ENCODE measurements at regions not wholly inside any gene's neighbourhood (a gene's known extent, or its start where the extent isn't known, plus 50 kb on each side); places are given as distances from the start of the nearest gene placed in this dataset.

DNA sequence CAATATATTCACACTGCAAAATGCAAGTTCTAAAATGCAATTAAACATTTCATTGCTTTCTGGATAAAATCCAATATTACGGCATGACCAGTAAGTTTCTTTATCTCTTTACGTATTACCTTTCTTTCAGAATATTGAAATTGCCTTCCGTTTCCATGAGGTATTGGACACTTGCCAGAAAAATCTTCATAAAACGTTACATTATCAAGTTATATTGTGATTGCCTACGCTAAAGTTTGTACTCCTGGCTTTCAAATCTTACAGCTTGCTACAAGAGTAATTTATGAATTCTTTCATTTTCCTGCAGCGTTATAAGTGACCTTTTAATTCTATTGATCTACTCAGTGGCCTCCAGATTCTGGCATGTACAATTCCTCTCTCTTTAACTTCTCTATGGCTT is 1349.3 kb downstream of the OTOL1 start:
- no peak overlapping the region for H3K4me3 ChIP-seq (ENCODE audit: low read length)

DNA sequence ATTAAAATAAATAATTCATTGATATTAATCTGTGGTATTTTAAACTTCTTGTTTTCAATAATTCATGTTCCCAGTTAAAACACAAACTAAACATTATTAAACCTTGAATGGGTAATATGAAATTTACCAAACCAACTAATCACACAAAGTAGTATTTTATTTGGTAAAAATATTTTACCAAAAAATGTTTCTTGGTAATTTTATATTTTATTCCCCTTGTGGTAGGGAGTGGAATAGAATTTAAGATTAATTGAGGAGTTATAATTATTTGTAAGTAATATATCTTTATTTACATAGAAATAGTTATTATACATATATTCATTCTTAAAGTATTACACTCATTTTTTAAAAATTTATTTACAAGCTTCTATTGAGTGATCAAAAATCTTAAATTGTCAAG is 1350.9 kb downstream of the OTOL1 start:
- H3K9ac ChIP-seq (ENCODE audit: low read depth, low read length): no peak overlapping the region

More for the DNA sequence above, 1349.3 kb downstream of the OTOL1 start:
- Histone ChIP-seq H3K9ac (ENCODE audit: low read depth, low read length) (no peak overlapping the region), H3K9me3 (ENCODE audit: insufficient read depth, low read depth, low read length) (no peaks in the 10 kb centered on the region), H3K4me1 (ENCODE audit: insufficient read depth, low read length) (no peaks in the 10 kb centered on the region), H3K27me3 (ENCODE audit: insufficient read depth, low read length) (no peaks in the 10 kb centered on the region), H3K27ac (ENCODE audit: low read depth, low read length) (no peak overlapping the region), H3K36me3 (ENCODE audit: insufficient read depth, low read length) (no peaks in the 10 kb centered on the region)
- 94% methylated on average over 6 of the region's 6 CpGs for WGBS

GRCh38 chr3:162863579-162863978 is 1367.0 kb downstream of the OTOL1 start:
- Histone ChIP-seq H3K27ac (ENCODE audit: low read depth, low read length) (no peak overlapping the region), H3K4me3 (ENCODE audit: low read length) (no peak overlapping the region), H3K9me3 (ENCODE audit: insufficient read depth, low read depth, low read length) (peaks cover 13% of the 10 kb centered on the region), H3K4me1 (ENCODE audit: insufficient read depth, low read length) (no peaks in the 10 kb centered on the region), H3K9ac (ENCODE audit: low read depth, low read length) (no peak overlapping the region), H3K36me3 (ENCODE audit: insufficient read depth, low read length) (no peaks in the 10 kb centered on the region), H3K27me3 (ENCODE audit: insufficient read depth, low read length) (no peaks in the 10 kb centered on the region)
- WGBS: no CpG with 5 or more reads among the region's 1 CpG

More for the DNA sequence above, 1350.9 kb downstream of the OTOL1 start:
- Histone ChIP-seq H3K9me3 (ENCODE audit: insufficient read depth, low read depth, low read length) (no peaks in the 10 kb centered on the region), H3K27me3 (ENCODE audit: insufficient read depth, low read length) (no peaks in the 10 kb centered on the region), H3K36me3 (ENCODE audit: insufficient read depth, low read length) (no peaks in the 10 kb centered on the region), H3K27ac (ENCODE audit: low read depth, low read length) (no peak overlapping the region), H3K4me1 (ENCODE audit: insufficient read depth, low read length) (no peaks in the 10 kb centered on the region), H3K4me3 (ENCODE audit: low read length) (no peak overlapping the region)

- WGBS: no CpG with 5 or more reads among the region's 1 CpG
- H3K4me3 ChIP-seq (ENCODE audit: low read length): no peak overlapping the region
- H3K9ac ChIP-seq (ENCODE audit: low read depth, low read length): no peak overlapping the region
Observed at GRCh38 chr3:162865466-162865865, 1368.9 kb downstream of the OTOL1 start.

DNA sequence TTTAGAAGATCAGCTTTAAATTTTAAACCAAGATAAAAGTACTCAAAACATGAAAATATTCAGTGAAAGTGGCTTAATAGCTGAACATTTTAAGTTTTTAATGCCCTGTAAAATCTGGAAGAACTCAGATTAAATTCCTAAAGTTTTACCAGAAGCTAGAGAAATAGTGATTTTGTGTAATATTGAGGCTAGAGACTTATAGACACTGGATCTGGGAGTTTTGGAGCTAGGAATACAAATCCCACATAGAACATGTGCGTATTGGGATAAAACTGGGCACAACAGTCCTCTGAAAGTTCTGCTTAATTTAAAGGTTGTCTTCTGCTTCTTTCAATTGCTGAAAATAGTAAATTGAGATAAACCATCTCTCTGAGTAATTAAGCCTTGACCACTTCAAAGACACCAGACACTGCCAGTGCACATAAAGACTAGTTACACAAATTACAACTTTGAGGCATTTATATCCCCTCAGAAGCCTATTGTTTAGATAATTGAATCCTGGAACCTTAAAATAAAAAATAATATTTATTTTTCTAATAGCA is 1382.5 kb downstream of the OTOL1 start:
- Histone ChIP-seq H3K27ac (ENCODE audit: low read depth, low read length) (no peak overlapping the region), H3K4me1 (ENCODE audit: insufficient read depth, low read length) (no peaks in the 10 kb centered on the region), H3K9me3 (ENCODE audit: insufficient read depth, low read depth, low read length) (no peaks in the 10 kb centered on the region), H3K36me3 (ENCODE audit: insufficient read depth, low read length) (no peaks in the 10 kb centered on the region), H3K4me3 (ENCODE audit: low read length) (no peak overlapping the region), H3K27me3 (ENCODE audit: insufficient read depth, low read length) (no peaks in the 10 kb centered on the region), H3K9ac (ENCODE audit: low read depth, low read length) (no peak overlapping the region)
- 92% methylated on average over 1 of the region's 1 CpG for whole genome bisulfite sequencing

More at GRCh38 chr3:162865466-162865865, 1368.9 kb downstream of the OTOL1 start:
- Histone ChIP-seq H3K9me3 (ENCODE audit: insufficient read depth, low read depth, low read length) (no peaks in the 10 kb centered on the region), H3K27ac (ENCODE audit: low read depth, low read length) (no peak overlapping the region), H3K27me3 (ENCODE audit: insufficient read depth, low read length) (no peaks in the 10 kb centered on the region), H3K4me1 (ENCODE audit: insufficient read depth, low read length) (no peaks in the 10 kb centered on the region), H3K36me3 (ENCODE audit: insufficient read depth, low read length) (no peaks in the 10 kb centered on the region)

- Histone ChIP-seq H3K27me3 (ENCODE audit: insufficient read depth, low read length) (no peaks in the 10 kb centered on the region), H3K27ac (ENCODE audit: low read depth, low read length) (no peak overlapping the region), H3K4me3 (ENCODE audit: low read length) (no peak overlapping the region), H3K4me1 (ENCODE audit: insufficient read depth, low read length) (no peaks in the 10 kb centered on the region), H3K9ac (ENCODE audit: low read depth, low read length) (no peak overlapping the region), H3K9me3 (ENCODE audit: insufficient read depth, low read depth, low read length) (no peaks in the 10 kb centered on the region), H3K36me3 (ENCODE audit: insufficient read depth, low read length) (no peaks in the 10 kb centered on the region)
- WGBS: 85% methylated on average over 2 of the region's 2 CpGs
Observed at GRCh38 chr3:162884373-162884772, 1387.8 kb downstream of the OTOL1 start.

- WGBS: 95% methylated on average over 4 of the region's 6 CpGs
- Histone ChIP-seq H3K4me3 (ENCODE audit: low read length) (no peak overlapping the region), H3K36me3 (ENCODE audit: insufficient read depth, low read length) (no peaks in the 10 kb centered on the region), H3K4me1 (ENCODE audit: insufficient read depth, low read length) (no peaks in the 10 kb centered on the region), H3K27me3 (ENCODE audit: insufficient read depth, low read length) (no peaks in the 10 kb centered on the region), H3K27ac (ENCODE audit: low read depth, low read length) (no peak overlapping the region), H3K9ac (ENCODE audit: low read depth, low read length) (no peak overlapping the region), H3K9me3 (ENCODE audit: insufficient read depth, low read depth, low read length) (no peaks in the 10 kb centered on the region)
Observed at GRCh38 chr3:162892921-162893793, 1396.5 kb downstream of the OTOL1 start.

GRCh38 chr3:162897291-162897690 is 1400.7 kb downstream of the OTOL1 start:
- Histone ChIP-seq H3K9me3 (ENCODE audit: insufficient read depth, low read depth, low read length) (no peaks in the 10 kb centered on the region), H3K9ac (ENCODE audit: low read depth, low read length) (no peak overlapping the region), H3K36me3 (ENCODE audit: insufficient read depth, low read length) (no peaks in the 10 kb centered on the region), H3K4me1 (ENCODE audit: insufficient read depth, low read length) (no peaks in the 10 kb centered on the region), H3K27ac (ENCODE audit: low read depth, low read length) (no peak overlapping the region), H3K27me3 (ENCODE audit: insufficient read depth, low read length) (no peaks in the 10 kb centered on the region), H3K4me3 (ENCODE audit: low read length) (no peak overlapping the region)

DNA sequence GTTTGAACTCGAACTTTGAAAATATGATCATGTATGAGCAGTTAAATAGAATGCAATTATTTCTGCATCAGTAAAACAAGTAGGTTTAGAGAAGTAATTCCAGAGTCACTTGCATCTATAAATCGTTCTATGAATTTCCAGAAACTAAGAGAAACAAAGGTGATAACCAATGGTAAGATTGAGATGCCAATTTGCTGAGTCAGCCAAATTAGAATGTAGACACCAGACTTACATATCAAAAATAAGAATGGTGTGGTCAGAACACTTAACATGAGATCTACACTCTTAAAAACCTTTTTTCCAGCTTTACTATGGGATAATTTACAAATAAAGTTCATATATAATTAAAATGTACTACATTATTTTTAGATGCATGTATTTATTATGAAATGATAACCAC is 1435.9 kb downstream of the OTOL1 start:
- H3K36me3 ChIP-seq (ENCODE audit: insufficient read depth, low read length): no peaks in the 10 kb centered on the region
- no peaks in the 10 kb centered on the region for H3K27me3 ChIP-seq (ENCODE audit: insufficient read depth, low read length)
- H3K9ac ChIP-seq (ENCODE audit: low read depth, low read length): no peak overlapping the region
- H3K4me1 ChIP-seq (ENCODE audit: insufficient read depth, low read length): no peaks in the 10 kb centered on the region
- H3K27ac ChIP-seq (ENCODE audit: low read depth, low read length): no peak overlapping the region
- H3K9me3 ChIP-seq (ENCODE audit: insufficient read depth, low read depth, low read length): no peaks in the 10 kb centered on the region
- H3K4me3 ChIP-seq (ENCODE audit: low read length): no peak overlapping the region
- WGBS: no CpG with 5 or more reads among the region's 2 CpGs

DNA sequence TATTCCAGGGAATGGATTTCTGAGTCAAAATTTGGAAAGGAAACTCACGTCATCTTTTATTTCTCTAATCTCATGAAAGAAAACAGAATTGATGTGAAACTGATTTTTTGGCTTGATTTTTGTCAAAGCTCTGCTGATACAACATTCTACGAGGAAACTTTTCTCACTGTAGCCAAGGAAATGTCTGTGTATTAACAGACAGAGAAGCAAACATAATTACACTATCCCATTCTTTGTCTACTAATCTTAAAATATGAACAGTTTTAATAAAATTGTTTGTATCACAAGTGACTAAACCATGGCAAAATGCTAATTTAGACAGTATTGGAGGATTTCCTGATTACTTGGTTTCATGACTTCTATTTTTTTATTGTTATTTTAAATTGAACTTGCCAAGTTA is 1437.0 kb downstream of the OTOL1 start:
- Histone ChIP-seq H3K4me1 (ENCODE audit: insufficient read depth, low read length) (no peaks in the 10 kb centered on the region), H3K9ac (ENCODE audit: low read depth, low read length) (no peak overlapping the region), H3K27ac (ENCODE audit: low read depth, low read length) (no peak overlapping the region), H3K36me3 (ENCODE audit: insufficient read depth, low read length) (no peaks in the 10 kb centered on the region), H3K27me3 (ENCODE audit: insufficient read depth, low read length) (no peaks in the 10 kb centered on the region), H3K9me3 (ENCODE audit: insufficient read depth, low read depth, low read length) (no peaks in the 10 kb centered on the region), H3K4me3 (ENCODE audit: low read length) (no peak overlapping the region)
- WGBS: 100% methylated on average over 2 of the region's 2 CpGs

DNA sequence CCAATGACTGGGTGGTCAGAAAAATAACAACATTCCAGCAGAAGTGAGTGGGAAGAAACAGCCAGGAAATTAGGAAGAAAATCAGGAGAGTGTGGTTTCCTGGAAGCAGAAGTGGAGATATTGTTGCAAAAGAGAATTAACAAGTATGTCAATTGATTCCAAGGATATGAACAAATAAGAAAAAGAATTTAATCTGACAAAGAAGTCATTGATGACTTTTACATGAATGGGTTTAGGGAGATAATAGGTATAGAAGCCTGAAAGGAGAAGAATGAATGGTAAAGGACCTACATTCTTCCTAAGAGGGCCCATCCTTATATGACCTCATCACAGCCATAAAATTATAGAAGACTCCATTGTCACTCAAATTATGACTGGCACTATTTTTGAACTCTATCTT is 1440.1 kb downstream of the OTOL1 start:
- H3K27ac ChIP-seq (ENCODE audit: low read depth, low read length): no peak overlapping the region
- no peaks in the 10 kb centered on the region for H3K9me3 ChIP-seq (ENCODE audit: insufficient read depth, low read depth, low read length)
- no peak overlapping the region for H3K4me3 ChIP-seq (ENCODE audit: low read length)
- H3K27me3 ChIP-seq (ENCODE audit: insufficient read depth, low read length): no peaks in the 10 kb centered on the region
- no peak overlapping the region for H3K9ac ChIP-seq (ENCODE audit: low read depth, low read length)
- H3K4me1 ChIP-seq (ENCODE audit: insufficient read depth, low read length): no peaks in the 10 kb centered on the region
- no peaks in the 10 kb centered on the region for H3K36me3 ChIP-seq (ENCODE audit: insufficient read depth, low read length)

Data from HUES64 (cell line).